ENCODE measurements at regions not wholly inside any gene's neighbourhood (a gene's known extent, or its start where the extent isn't known, plus 50 kb on each side); places are given as distances from the start of the nearest gene placed in this dataset.
A peak's percentile ranks its signal among the peaks of the same experiment; 100 is the strongest.

- peaks cover 1% of the 10 kb centered on the region for H3K27me3 Mint-ChIP-seq (ENCODE audit: unreplicated experiment)
- H3K4me1 Mint-ChIP-seq (ENCODE audit: low read depth, unreplicated experiment) = peaks cover 29% of the 10 kb centered on the region
- no peak for DNase-seq
- H3K27ac Mint-ChIP-seq (ENCODE audit: unreplicated experiment) = no peak overlapping the region
- TF ChIP-seq, protein P1, sequence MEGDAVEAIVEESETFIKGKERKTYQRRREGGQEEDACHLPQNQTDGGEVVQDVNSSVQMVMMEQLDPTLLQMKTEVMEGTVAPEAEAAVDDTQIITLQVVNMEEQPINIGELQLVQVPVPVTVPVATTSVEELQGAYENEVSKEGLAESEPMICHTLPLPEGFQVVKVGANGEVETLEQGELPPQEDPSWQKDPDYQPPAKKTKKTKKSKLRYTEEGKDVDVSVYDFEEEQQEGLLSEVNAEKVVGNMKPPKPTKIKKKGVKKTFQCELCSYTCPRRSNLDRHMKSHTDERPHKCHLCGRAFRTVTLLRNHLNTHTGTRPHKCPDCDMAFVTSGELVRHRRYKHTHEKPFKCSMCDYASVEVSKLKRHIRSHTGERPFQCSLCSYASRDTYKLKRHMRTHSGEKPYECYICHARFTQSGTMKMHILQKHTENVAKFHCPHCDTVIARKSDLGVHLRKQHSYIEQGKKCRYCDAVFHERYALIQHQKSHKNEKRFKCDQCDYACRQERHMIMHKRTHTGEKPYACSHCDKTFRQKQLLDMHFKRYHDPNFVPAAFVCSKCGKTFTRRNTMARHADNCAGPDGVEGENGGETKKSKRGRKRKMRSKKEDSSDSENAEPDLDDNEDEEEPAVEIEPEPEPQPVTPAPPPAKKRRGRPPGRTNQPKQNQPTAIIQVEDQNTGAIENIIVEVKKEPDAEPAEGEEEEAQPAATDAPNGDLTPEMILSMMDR (IDR thresholded peaks at IDR 0.05; ENCODE audit: partially characterized antibody, unreplicated experiment) = no peak
- peaks cover 5% of the 10 kb centered on the region for H3K9me3 Mint-ChIP-seq (ENCODE audit: unreplicated experiment)
- H3K36me3 Mint-ChIP-seq (ENCODE audit: unreplicated experiment) = no peaks in the 10 kb centered on the region
- H3K4me3 Mint-ChIP-seq (ENCODE audit: unreplicated experiment) = no peak overlapping the region
Measured at GRCh38 chr5:2175041-2175440, 292.3 kb upstream of the IRX4 start.

- Mint-ChIP-seq H3K36me3 (ENCODE audit: unreplicated experiment) (no peaks in the 10 kb centered on the region), H3K4me3 (ENCODE audit: unreplicated experiment) (no peak overlapping the region), H3K4me1 (ENCODE audit: low read depth, unreplicated experiment) (peaks cover 29% of the 10 kb centered on the region), H3K9me3 (ENCODE audit: unreplicated experiment) (peaks cover 5% of the 10 kb centered on the region), H3K27ac (ENCODE audit: unreplicated experiment) (no peak overlapping the region), H3K27me3 (ENCODE audit: unreplicated experiment) (peaks cover 1% of the 10 kb centered on the region)
- TF ChIP-seq, protein P1 (IDR thresholded peaks at IDR 0.05; ENCODE audit: partially characterized antibody, unreplicated experiment) = no peak
- no peak for DNase-seq
Measured at GRCh38 chr5:2174538-2174937, 291.8 kb upstream of the IRX4 start.

- Mint-ChIP-seq H3K4me3 (ENCODE audit: unreplicated experiment) (no peak overlapping the region), H3K36me3 (ENCODE audit: unreplicated experiment) (no peaks in the 10 kb centered on the region), H3K27me3 (ENCODE audit: unreplicated experiment) (no peaks in the 10 kb centered on the region), H3K27ac (ENCODE audit: unreplicated experiment) (no peak overlapping the region), H3K4me1 (ENCODE audit: low read depth, unreplicated experiment) (peaks cover 39% of the 10 kb centered on the region), H3K9me3 (ENCODE audit: unreplicated experiment) (peaks cover 5% of the 10 kb centered on the region)
- TF ChIP-seq, protein P1 (IDR thresholded peaks at IDR 0.05; ENCODE audit: partially characterized antibody, unreplicated experiment) = no peak
- DNase-seq = no peak
Measured at GRCh38 chr5:2173151-2173834, 290.6 kb upstream of the IRX4 start.

DNA sequence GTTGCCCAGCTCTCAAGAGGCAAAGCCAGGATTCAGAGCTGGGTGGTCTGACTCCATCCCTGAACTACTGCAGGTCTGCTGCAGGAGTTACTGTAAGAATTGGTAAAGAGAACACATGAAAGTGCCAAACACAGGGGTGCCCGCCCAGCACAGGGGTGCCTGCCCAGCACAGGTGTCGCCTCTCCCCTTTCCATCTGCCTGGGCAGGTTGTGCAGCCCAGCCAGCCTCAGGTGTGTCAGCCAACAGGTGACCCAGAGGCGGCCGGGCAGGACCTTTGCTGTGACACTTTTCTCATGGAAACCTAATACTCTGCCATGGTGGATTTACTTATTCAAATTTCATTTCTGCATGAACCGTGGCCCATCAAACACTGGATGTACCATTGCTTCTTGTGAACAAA is 289.7 kb upstream of the IRX4 start:
- no peaks in the 10 kb centered on the region for H3K27me3 Mint-ChIP-seq (ENCODE audit: unreplicated experiment)
- H3K9me3 Mint-ChIP-seq (ENCODE audit: unreplicated experiment) = peaks cover 5% of the 10 kb centered on the region
- H3K36me3 Mint-ChIP-seq (ENCODE audit: unreplicated experiment) = no peaks in the 10 kb centered on the region
- TF ChIP-seq, protein P1 (IDR thresholded peaks at IDR 0.05; ENCODE audit: partially characterized antibody, unreplicated experiment) = no peak
- H3K4me3 Mint-ChIP-seq (ENCODE audit: unreplicated experiment) = no peak overlapping the region
- no peak overlapping the region for H3K27ac Mint-ChIP-seq (ENCODE audit: unreplicated experiment)
- no peak for DNase-seq
- H3K4me1 Mint-ChIP-seq (ENCODE audit: low read depth, unreplicated experiment) = peaks cover 41% of the 10 kb centered on the region

DNA sequence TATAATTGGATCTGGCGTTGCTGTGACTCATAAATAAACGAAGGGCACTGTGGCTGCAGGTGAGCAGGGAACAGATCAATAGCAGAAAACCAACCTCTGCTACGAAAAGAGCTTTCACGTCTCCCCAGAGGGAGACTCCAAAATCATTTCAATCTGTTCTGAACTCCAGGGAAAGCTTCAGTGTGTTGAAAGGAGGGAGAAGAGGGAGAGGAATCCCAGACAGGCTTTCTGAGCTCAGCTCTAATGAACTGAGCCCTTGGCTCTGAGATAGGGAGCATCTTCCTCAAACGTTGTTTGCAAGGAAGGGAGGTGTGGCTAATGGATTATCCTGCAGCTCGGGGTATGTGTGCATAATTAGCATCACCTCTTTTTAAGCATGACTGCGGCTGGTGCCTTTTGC is 288.0 kb upstream of the IRX4 start:
- H3K4me1 Mint-ChIP-seq (ENCODE audit: low read depth, unreplicated experiment) = peaks cover 43% of the 10 kb centered on the region
- peaks cover 5% of the 10 kb centered on the region for H3K9me3 Mint-ChIP-seq (ENCODE audit: unreplicated experiment)
- TF ChIP-seq, protein P1 (IDR thresholded peaks at IDR 0.05; ENCODE audit: partially characterized antibody, unreplicated experiment) = no peak
- H3K27ac Mint-ChIP-seq (ENCODE audit: unreplicated experiment) = peak overlapping the region; percentile 6
- H3K27me3 Mint-ChIP-seq (ENCODE audit: unreplicated experiment) = no peaks in the 10 kb centered on the region
- no peak for DNase-seq
- no peaks in the 10 kb centered on the region for H3K36me3 Mint-ChIP-seq (ENCODE audit: unreplicated experiment)
- H3K4me3 Mint-ChIP-seq (ENCODE audit: unreplicated experiment) = peak overlapping the region; percentile 51

Data from glutamatergic neuron (in vitro differentiated cells).